ENCODE measurements at regions not wholly inside any gene's neighbourhood (a gene's known extent, or its start where the extent isn't known, plus 50 kb on each side); places are given as distances from the start of the nearest gene placed in this dataset.

DNA sequence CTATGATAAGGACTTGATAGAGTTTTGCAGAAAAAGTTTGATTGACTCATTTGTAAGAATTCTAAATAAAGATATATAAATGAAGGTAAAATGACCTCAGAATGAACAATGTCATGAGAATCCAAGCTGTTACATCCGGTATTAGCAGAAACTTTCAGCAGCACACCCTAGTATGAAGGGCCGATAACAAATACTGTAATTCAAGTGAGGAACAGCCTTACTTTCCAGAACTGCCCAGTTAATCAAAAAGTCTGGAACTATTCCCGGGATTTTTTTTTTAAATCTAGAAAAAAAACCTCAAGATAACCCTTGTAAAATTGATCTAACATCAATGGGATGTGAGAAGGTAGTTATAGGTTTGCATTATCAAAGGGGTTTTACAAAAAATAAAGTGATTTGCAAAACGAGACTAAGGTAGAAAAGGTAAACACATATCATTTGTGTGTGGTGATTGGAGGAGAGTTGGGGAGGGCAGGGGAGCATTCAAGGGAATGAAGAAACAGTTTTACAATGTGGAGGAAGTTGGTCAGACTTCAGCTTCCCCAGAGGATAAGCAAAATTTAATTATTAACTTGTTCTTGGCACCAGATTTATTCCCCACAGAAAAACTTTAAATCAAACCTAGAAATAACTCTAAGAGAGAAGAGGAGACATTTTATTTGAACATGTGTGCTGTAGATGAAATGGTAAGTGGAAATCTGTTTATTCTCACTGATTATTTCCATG, 75.9 kb upstream of the VCAM1 start:
- Histone ChIP-seq H3K9me3 (ENCODE audit: control insufficient read depth in 2 of 3, low read length in 3 of 3) (peaks cover 0 to 6% (median 0%) of the 10 kb centered on the region in 3 experiments), H3K4me1 (ENCODE audit: control insufficient read depth in 2 of 2, insufficient read depth in 2 of 2, low read length in 2 of 2) (no peaks in the 10 kb centered on the region), H3K27me3 (ENCODE audit: control insufficient read depth in 2 of 2, insufficient read depth in 2 of 2, low read length in 2 of 2) (no peaks in the 10 kb centered on the region), H3K4me3 (ENCODE audit: low read length) (no peak overlapping the region), H3K27ac (ENCODE audit: low read depth, low read length) (no peak overlapping the region), H3K36me3 (ENCODE audit: control insufficient read depth in 2 of 3, insufficient read depth in 3 of 3, low read length in 3 of 3) (no peaks in the 10 kb centered on the region)
- Mint-ChIP-seq H3K27ac (no peak overlapping the region), H3K4me3 (no peak overlapping the region), H3K36me3 (peaks cover 0 to 5% (median 0%) of the 10 kb centered on the region in 5 donors), H3K4me1 (no peaks in the 10 kb centered on the region), H3K9me3 (peaks cover 0 to 11% (median 6%) of the 10 kb centered on the region in 11 donors), H3K27me3 (peaks cover 0 to 30% (median 24%) of the 10 kb centered on the region in 5 donors)
- POLR2A ChIA-PET, result no interaction called here
- DNase-seq, result no peak
- ATAC-seq, result no peak
- CTCF ChIA-PET, result no interaction called here
- intact Hi-C loops (cut with micrococcal nuclease), result no loop called here

DNA sequence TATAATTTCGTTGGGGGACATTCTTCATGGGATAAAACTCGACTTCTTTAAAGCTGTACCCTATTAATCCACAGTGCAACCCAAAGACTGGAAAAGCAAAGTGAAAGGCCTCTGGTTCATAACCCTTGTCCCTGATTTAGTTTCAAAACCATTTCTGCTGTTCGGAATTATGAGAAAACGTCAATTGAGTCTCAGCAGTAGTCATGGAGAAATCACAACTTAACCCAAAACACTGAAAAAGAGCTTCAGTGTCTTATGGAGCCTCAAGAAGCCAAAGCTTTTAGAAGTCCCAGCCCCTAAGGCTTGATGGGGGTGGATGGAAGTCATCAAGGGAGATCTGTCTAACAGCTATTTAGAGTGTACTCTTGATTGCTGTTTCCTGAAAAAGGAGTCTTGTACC, 73.5 kb upstream of the VCAM1 start:
- H3K4me1 ChIP-seq (ENCODE audit: control insufficient read depth in 2 of 2, insufficient read depth in 2 of 2, low read length in 2 of 2), result no peaks in the 10 kb centered on the region
- no peaks in the 10 kb centered on the region for H3K4me1 Mint-ChIP-seq
- ChIA-PET POLR2A (no interaction called here), CTCF (no interaction called here)
- H3K36me3 Mint-ChIP-seq, result peaks cover 0 to 5% (median 0%) of the 10 kb centered on the region in 5 donors
- no peak overlapping the region for H3K4me3 Mint-ChIP-seq
- ATAC-seq (no peak), DNase-seq (no peak)
- H3K27me3 ChIP-seq (ENCODE audit: control insufficient read depth in 2 of 2, insufficient read depth in 2 of 2, low read length in 2 of 2), result no peaks in the 10 kb centered on the region
- peaks cover 6 to 29% (median 16%) of the 10 kb centered on the region in 11 donors for H3K9me3 Mint-ChIP-seq
- intact Hi-C loops (cut with micrococcal nuclease), result no loop called here
- H3K4me3 ChIP-seq (ENCODE audit: low read length), result no peak overlapping the region
- H3K27ac Mint-ChIP-seq, result no peak overlapping the region
- H3K9me3 ChIP-seq (ENCODE audit: control insufficient read depth in 2 of 3, low read length in 3 of 3), result peaks cover 0 to 6% (median 0%) of the 10 kb centered on the region in 3 experiments
- peaks cover 13 to 34% (median 28%) of the 10 kb centered on the region in 5 donors for H3K27me3 Mint-ChIP-seq
- no peaks in the 10 kb centered on the region for H3K36me3 ChIP-seq (ENCODE audit: control insufficient read depth in 2 of 3, insufficient read depth in 3 of 3, low read length in 3 of 3)
- H3K27ac ChIP-seq (ENCODE audit: low read depth, low read length), result no peak overlapping the region

- POLR2A ChIA-PET, result no interaction called here
- intact Hi-C loops (cut with micrococcal nuclease), result no loop called here
- peaks cover 16 to 34% (median 24%) of the 10 kb centered on the region in 5 donors for H3K27me3 Mint-ChIP-seq
- Histone ChIP-seq H3K4me3 (ENCODE audit: low read length) (no peak overlapping the region), H3K9me3 (ENCODE audit: control insufficient read depth in 2 of 3, low read length in 3 of 3) (peaks cover 0 to 6% (median 0%) of the 10 kb centered on the region in 3 experiments), H3K36me3 (ENCODE audit: control insufficient read depth in 2 of 3, insufficient read depth in 3 of 3, low read length in 3 of 3) (no peaks in the 10 kb centered on the region), H3K4me1 (ENCODE audit: control insufficient read depth in 2 of 2, insufficient read depth in 2 of 2, low read length in 2 of 2) (no peaks in the 10 kb centered on the region), H3K27me3 (ENCODE audit: control insufficient read depth in 2 of 2, insufficient read depth in 2 of 2, low read length in 2 of 2) (no peaks in the 10 kb centered on the region), H3K27ac (ENCODE audit: low read depth, low read length) (no peak overlapping the region)
- no peak overlapping the region for H3K4me3 Mint-ChIP-seq
- H3K4me1 Mint-ChIP-seq, result no peaks in the 10 kb centered on the region
- peaks cover 6 to 29% (median 16%) of the 10 kb centered on the region in 11 donors for H3K9me3 Mint-ChIP-seq
- H3K36me3 Mint-ChIP-seq, result peaks cover 0 to 5% (median 0%) of the 10 kb centered on the region in 5 donors
- peak overlapping the region in 1 of 9 donors; percentile 12 for H3K27ac Mint-ChIP-seq
- DNase-seq (no peak), ATAC-seq (no peak)
- CTCF ChIA-PET, result interaction anchor here (0.6 kb wide), 1 partner anchor 220 kb away, joined by 3 read pairs; no protein-coding TSS in a partner anchor
Observed at GRCh38 chr1:100649146-100649545, 70.4 kb upstream of the VCAM1 start.

- H3K27me3 Mint-ChIP-seq, result peaks cover 0 to 5% (median 0%) of the 10 kb centered on the region in 5 donors
- CTCF ChIA-PET, result no interaction called here
- intact Hi-C loops (cut with micrococcal nuclease), result no loop called here
Observed at GRCh38 chr1:100657876-100658715, 61.4 kb upstream of the VCAM1 start.

GRCh38 chr1:100658716-100659026, 60.9 kb upstream of the VCAM1 start:
- Histone ChIP-seq H3K27ac (ENCODE audit: low read depth, low read length) (no peak overlapping the region), H3K9me3 (ENCODE audit: control insufficient read depth in 2 of 3, low read length in 3 of 3) (no peaks in the 10 kb centered on the region), H3K4me3 (ENCODE audit: low read length) (no peak overlapping the region), H3K4me1 (ENCODE audit: control insufficient read depth in 2 of 2, insufficient read depth in 2 of 2, low read length in 2 of 2) (no peaks in the 10 kb centered on the region), H3K36me3 (ENCODE audit: control insufficient read depth in 2 of 3, insufficient read depth in 3 of 3, low read length in 3 of 3) (no peaks in the 10 kb centered on the region), H3K27me3 (ENCODE audit: control insufficient read depth in 2 of 2, insufficient read depth in 2 of 2, low read length in 2 of 2) (no peaks in the 10 kb centered on the region)
- intact Hi-C loops (cut with micrococcal nuclease), result no loop called here
- Mint-ChIP-seq H3K4me1 (no peaks in the 10 kb centered on the region), H3K4me3 (no peak overlapping the region), H3K9me3 (peaks cover 0 to 2% (median 0%) of the 10 kb centered on the region in 11 donors), H3K27ac (no peak overlapping the region), H3K36me3 (peaks cover 0 to 1% (median 0%) of the 10 kb centered on the region in 5 donors), H3K27me3 (peaks cover 0 to 5% (median 0%) of the 10 kb centered on the region in 5 donors)
- no peak for ATAC-seq
- CTCF ChIA-PET, result no interaction called here
- POLR2A ChIA-PET, result no interaction called here
- no peak for DNase-seq

More at GRCh38 chr1:100657876-100658715, 61.4 kb upstream of the VCAM1 start:
- Mint-ChIP-seq H3K9me3 (peaks cover 0 to 4% (median 0%) of the 10 kb centered on the region in 11 donors), H3K36me3 (peaks cover 0 to 1% (median 0%) of the 10 kb centered on the region in 5 donors), H3K27ac (no peak overlapping the region), H3K4me1 (no peaks in the 10 kb centered on the region), H3K4me3 (no peak overlapping the region)
- ATAC-seq (no peak), DNase-seq (no peak)
- Histone ChIP-seq H3K4me1 (ENCODE audit: control insufficient read depth in 2 of 2, insufficient read depth in 2 of 2, low read length in 2 of 2) (no peaks in the 10 kb centered on the region), H3K4me3 (ENCODE audit: low read length) (no peak overlapping the region), H3K36me3 (ENCODE audit: control insufficient read depth in 2 of 3, insufficient read depth in 3 of 3, low read length in 3 of 3) (no peaks in the 10 kb centered on the region), H3K27ac (ENCODE audit: low read depth, low read length) (no peak overlapping the region), H3K9me3 (ENCODE audit: control insufficient read depth in 2 of 3, low read length in 3 of 3) (no peaks in the 10 kb centered on the region), H3K27me3 (ENCODE audit: control insufficient read depth in 2 of 2, insufficient read depth in 2 of 2, low read length in 2 of 2) (no peaks in the 10 kb centered on the region)
- POLR2A ChIA-PET, result no interaction called here

DNA sequence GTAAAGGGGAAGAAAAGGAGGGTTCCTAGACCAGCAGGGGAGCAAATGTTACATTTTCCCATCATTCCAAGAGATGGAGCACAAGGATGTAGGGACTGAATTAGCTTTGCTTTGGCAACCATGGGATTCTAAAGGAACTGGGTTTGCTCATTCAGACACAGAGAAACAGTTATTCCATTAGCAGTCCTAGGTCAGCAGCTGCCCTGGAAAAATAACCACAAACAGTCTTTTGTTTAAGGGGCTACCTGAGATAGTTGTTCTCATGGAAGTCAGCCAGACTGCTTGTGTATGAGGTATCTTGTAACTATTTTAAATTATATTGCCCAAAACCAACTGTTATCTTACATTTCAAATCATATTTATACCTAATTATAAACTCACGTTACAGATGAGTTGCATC, 58.4 kb upstream of the VCAM1 start:
- POLR2A ChIA-PET, result no interaction called here
- CTCF ChIA-PET, result no interaction called here

More for the DNA sequence above, 58.4 kb upstream of the VCAM1 start:
- Mint-ChIP-seq H3K27ac (no peak overlapping the region), H3K4me1 (no peaks in the 10 kb centered on the region), H3K9me3 (peaks cover 0 to 5% (median 0%) of the 10 kb centered on the region in 11 donors), H3K4me3 (no peak overlapping the region), H3K36me3 (no peaks in the 10 kb centered on the region), H3K27me3 (peaks cover 0 to 9% (median 4%) of the 10 kb centered on the region in 5 donors)
- Histone ChIP-seq H3K9me3 (ENCODE audit: control insufficient read depth in 2 of 3, low read length in 3 of 3) (no peaks in the 10 kb centered on the region), H3K27ac (ENCODE audit: low read depth, low read length) (no peak overlapping the region), H3K36me3 (ENCODE audit: control insufficient read depth in 2 of 3, insufficient read depth in 3 of 3, low read length in 3 of 3) (no peaks in the 10 kb centered on the region), H3K27me3 (ENCODE audit: control insufficient read depth in 2 of 2, insufficient read depth in 2 of 2, low read length in 2 of 2) (no peaks in the 10 kb centered on the region), H3K4me1 (ENCODE audit: control insufficient read depth in 2 of 2, insufficient read depth in 2 of 2, low read length in 2 of 2) (no peaks in the 10 kb centered on the region), H3K4me3 (ENCODE audit: low read length) (no peak overlapping the region)
- intact Hi-C loops (cut with micrococcal nuclease), result no loop called here
- DNase-seq (no peak), ATAC-seq (no peak)

All from naive thymus-derived CD4-positive, alpha-beta T cell (primary cell).